GM19239 (cell line): ENCODE measurements at regions not wholly inside any gene's neighbourhood (a gene's known extent, or its start where the extent isn't known, plus 50 kb on each side); places are given as distances from the start of the nearest gene placed in this dataset.

ENCODE experiments used
- DNase-seq: peaks from one replicate; pipeline ENCODE4 v3.0.0; 2011; ENCODE audit warnings: low spot score; ENCODE audit not compliant: insufficient read length
- FAIRE-seq: peaks from 2 replicates; lab custom pipeline; 2011; peaks lifted over from hg19 to GRCh38; lab: Jason Lieb, UNC

DNA sequence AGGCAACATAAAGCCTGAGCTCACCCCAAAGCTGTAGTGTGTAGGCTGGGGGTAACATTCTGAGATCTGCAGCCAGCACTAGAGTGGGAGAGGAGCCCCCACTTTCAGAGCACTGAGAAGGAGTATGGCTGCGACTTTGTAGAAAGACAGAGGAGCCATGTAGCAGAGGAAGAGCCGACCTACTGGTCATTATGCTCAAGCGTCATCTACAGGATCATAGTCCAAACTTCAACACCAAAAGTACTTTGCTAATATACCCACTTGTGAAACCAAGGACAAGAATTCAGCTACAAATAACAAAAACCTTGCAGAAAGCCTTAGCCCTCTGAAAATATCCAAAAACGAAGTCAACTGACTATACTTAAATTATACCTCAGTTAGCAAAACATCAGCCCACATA lies 330.1 kb downstream of the MAN2A1 start:
- no peak for FAIRE-seq
- no peak for DNase-seq

DNA sequence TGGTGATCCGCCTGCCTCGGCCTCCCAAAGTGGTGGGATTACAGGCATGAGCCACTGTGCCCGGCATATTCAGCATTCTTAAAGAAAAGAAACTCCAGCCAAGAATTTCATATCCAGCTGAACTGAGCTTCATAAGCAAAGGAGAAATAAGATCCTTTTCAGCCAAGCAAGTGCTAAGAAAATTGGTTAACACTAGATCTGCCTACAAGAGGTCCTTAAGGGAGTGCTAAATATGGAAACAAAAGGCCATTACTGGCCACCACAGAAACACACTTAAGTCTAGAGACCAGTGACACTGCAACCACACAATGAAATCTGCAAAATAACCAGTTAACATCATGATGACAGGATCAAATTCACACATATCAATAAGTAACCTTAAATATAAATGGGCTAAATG lies 331.5 kb downstream of the MAN2A1 start:
- DNase-seq = no peak
- FAIRE-seq = no peak

- FAIRE-seq (no peak), DNase-seq (no peak)
These were observed 335.4 kb downstream of the MAN2A1 start for GRCh38 chr5:110025160-110025559.

DNA sequence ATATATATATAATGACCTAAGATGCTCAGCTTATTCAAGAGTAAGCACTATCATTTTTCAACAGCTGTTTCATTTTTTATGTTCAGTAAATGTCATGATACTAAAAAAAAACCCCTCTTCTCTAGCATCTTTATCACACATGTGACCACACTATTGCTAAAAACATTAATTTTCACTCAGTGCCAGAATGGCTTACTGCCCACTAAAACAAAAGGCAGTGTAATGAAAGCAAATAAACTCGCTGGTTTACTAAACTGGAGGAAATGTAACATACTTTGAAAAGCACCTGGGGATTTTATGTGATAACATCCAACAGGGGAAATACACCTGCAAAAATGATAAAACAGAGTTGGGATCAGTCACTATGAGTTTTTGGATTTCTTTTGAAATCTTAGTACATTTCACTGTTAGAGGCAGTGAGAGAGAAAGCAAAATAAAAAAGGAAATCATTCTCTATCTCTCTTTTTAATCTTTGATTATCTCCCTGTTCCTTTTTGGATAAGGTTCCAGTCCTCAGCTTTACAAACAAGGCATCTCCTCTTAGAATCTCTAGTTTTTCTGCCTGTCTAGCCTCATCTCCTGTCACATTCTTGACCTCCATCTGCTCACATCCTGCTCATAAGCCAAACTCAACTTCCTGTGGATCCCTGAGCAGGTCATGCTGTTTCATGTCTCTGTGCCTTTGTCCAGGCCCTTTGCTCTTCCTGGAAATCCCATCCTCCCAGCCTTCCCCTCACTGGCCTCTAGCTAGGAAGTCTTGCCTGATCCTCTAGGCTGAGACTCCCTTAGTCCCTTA lies 338.0 kb downstream of the MAN2A1 start:
- no peak for DNase-seq
- FAIRE-seq = no peak

DNA sequence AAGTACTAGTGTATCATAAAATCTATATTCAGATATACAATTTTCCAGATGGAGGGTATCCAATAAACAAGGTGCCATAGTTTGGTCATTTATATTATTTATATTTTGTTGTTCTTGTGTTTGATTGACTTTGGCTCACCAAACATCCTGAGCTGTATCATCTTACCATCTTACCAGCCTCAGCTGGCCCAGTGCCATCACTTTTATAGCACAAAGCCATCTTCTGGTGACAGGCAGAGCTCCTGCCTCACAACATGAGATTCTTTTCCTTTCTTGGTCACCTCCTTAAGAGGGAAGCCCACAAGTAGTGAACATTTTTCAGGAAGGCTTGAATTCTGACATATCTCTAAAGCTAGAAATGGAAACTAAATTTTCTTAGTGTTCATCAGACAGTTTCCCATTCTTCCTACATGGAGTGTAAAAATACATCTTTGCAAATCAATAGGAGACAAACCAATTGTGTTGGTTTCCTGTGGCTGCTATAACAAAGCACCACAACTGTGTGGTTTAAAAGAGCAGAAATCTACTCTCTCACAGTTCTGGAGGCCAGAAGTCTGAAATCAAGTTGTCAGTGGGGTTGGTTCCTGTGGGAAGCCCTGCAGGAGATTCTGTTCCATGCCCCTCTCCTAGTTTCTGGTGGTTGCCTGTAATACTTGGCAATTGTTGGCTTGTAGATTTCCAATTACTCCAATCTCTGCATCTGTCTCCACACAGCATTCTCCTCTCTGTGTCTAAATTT lies 341.8 kb downstream of the MAN2A1 start:
- FAIRE-seq (no peak), DNase-seq (no peak)

GRCh38 chr5:110032376-110032775 lies 342.6 kb downstream of the MAN2A1 start:
- DNase-seq (no peak), FAIRE-seq (no peak)

DNA sequence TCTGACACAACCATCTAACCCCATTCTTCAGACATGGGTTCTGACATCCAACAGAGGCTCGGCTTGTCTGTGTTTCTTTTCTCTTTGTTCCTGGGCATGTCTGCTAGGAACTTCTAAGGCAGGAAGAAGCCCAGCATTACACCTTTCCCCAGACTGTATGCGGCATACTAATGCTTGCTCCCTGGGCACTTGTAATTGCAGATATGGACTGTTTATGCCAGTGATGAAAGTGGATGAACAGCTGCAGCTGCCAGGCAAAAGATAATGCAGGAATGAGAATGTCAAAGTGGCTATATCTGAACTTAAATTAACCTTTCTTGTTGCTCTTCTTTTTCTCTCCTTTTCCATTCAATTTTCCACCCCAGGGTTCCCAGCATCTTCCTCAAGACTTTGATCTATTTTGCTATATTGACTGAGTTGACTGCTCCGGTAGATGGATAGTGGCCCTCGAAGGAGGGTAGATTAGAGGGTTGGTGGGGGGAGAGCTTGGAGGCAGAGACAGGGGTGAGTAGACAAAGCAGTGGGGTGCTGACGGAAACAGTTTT lies 344.4 kb downstream of the MAN2A1 start:
- DNase-seq (no peak), FAIRE-seq (no peak)

DNA sequence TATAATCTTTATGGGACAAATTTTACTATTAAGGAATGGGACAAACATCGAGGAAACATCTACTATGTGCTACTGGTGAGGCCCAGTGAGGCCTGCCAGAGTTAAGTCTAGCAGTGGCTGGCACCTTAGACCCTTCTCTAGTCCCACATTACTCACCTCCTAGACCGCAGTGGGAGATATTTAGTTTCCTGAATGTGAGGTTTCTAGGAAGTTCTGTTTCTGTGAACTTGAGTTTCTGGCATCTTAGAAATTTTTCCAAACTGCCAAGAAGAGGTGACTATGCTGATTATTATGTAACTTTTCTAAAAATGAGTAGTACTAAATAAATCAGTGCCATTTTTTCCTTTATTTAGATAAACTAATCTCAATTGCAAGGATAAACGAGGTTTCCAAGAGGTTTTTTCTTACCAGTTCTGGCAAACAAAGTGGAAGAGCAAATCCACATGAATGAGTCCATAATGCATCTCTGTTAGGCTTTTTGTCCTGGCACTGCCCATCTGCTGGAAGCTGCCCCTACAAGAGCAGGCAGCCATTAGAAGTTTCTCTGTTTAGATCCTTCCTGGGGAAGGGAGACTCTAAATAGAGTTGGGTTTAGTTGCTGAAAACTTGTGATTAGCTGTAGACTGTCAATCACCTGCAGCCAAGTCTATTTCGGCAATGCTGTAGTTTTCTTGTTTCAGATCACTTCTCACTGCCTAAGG lies 348.7 kb downstream of the MAN2A1 start:
- FAIRE-seq (no peak), DNase-seq (no peak)

DNA sequence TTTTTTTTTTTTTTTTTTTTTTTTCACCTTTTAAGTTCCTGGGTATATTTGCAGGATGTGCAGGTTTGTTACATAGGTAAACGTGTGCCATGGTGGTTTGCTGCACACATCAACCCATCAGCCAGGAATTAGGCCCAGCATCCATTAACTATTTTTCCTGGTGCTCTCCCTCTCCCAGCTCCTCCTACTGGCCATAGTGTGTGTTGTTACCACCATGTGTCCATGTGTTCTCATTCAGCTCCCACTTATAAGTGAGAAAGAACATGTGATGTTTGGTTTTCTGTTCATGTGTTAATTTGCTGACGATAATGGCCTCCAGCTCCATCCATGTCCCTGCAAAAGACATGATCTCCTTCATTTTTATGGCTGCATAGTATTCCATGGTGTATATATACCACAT lies 350.5 kb downstream of the MAN2A1 start:
- DNase-seq = no peak
- no peak for FAIRE-seq

DNA sequence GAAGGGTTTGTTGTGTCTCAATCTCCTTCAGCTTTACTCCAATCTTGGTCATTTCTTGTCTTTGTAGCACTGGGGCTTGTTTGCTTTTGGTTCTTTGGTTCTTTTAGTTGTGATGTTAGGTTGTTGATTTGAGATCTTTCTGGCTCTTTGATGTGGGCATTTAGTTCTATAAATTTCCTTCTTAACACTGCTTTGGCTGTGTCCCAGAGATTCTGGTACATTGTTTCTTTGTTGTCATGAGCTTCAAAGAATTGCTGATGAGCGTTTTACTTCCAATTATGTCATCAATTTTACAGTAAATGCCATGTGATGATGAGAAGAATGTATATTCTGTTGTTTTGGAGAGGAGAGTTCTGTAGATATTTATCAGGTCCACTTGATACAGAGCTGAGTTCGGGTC lies 353.3 kb downstream of the MAN2A1 start:
- DNase-seq = no peak
- FAIRE-seq = no peak

DNA sequence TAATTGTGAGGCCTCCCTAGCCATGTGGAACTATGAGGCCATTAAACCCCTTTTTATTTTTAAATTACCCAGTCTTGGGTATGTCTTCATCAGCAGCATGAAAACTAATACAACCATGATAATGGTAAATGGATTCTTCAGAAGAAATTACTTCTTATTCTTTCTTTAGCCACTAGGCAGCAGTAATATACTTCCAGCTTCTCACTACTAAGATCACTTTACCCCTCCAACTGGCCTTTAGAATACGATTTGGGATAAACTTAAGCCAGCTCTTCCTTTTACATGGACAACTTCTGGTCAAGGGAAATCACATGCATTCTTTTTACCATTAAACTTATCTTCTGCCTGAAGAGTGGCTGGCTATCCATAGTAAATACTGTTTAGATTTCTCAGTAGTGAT lies 355.4 kb downstream of the MAN2A1 start:
- DNase-seq (no peak), FAIRE-seq (no peak)

GRCh38 chr5:110048491-110048890 lies 358.8 kb downstream of the MAN2A1 start:
- FAIRE-seq = no peak
- DNase-seq = no peak

GRCh38 chr5:110049816-110050215 lies 360.1 kb downstream of the MAN2A1 start:
- FAIRE-seq (no peak), DNase-seq (no peak)

- DNase-seq (no peak), FAIRE-seq (no peak)
These were observed 361.1 kb downstream of the MAN2A1 start for GRCh38 chr5:110050640-110051345.

DNA sequence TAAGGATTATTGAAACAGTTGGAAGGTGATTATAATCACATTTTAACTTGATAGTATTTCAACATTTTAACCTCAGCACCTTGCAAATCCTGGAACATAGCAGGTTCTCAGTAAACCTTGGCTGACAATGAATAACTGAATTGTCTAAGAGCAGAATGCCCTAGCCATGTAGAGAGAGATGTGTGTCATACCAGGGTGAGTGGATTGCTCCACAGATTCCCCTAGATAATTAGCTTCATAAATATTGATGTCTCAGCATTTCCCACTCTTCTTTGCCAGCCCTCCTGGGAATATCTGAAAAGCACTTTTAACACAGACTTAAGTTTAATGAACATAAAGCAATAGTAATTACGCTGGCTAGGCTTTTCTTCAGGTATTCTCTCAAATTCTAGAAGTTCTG lies 363.5 kb downstream of the MAN2A1 start:
- no peak for DNase-seq
- FAIRE-seq = no peak

- no peak for DNase-seq
- FAIRE-seq = no peak
These were observed 364.1 kb downstream of the MAN2A1 start for GRCh38 chr5:110053824-110054223.

GRCh38 chr5:110054240-110054639 lies 364.5 kb downstream of the MAN2A1 start:
- DNase-seq = no peak
- no peak for FAIRE-seq

GRCh38 chr5:110055302-110055701 lies 365.6 kb downstream of the MAN2A1 start:
- DNase-seq (no peak), FAIRE-seq (no peak)

DNA sequence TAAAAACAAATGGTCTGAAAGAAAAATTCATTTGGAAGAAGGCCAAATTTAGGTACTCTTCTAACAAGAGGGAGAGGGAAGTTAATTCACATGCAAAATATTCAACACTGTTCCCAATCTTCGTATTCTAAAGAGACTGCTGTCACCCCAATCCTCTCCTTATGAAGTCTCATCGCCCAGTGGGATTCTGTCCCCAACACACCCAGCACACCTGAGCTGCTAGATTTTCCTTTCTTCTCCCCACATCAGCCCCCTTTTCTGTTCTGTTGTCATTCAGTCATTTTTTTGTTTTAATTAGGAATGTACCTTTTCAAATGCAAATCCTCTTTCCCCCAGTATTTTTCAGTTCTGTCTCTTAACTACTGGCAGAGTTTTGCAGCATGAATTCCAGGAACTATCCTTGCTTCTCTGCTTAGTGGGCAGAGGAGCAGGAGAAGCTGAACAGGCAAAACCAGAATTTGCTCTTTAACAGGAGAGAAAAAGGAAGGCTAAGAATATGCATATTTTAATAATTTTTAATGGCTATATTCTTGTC lies 366.9 kb downstream of the MAN2A1 start:
- FAIRE-seq (no peak), DNase-seq (no peak)

DNA sequence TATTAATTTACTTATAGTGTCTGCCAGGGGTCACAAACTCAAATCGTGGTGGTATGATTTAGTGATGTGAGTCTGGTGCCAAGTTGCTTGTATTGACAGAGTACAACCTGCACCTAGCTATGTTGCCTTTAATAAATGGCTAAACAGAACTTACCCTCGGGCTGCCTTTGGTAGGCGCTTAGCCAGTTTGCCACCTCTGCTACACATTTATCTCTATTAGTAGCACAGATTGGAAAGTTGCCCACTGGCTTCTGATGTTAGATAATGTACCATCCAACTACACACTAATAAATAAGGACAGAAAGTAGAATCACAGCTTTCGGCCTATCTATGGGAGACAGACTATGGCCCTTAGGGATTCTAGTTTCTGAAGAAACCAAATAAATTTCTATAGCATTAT lies 368.4 kb downstream of the MAN2A1 start:
- FAIRE-seq (no peak), DNase-seq (no peak)
